Pancreas (tissue), 10 donors: ENCODE measurements at regions not wholly inside any gene's neighbourhood (a gene's known extent, or its start where the extent isn't known, plus 50 kb on each side); places are given as distances from the start of the nearest gene placed in this dataset.
A peak's percentile ranks its signal among the peaks of the same experiment; 100 is the strongest.

Source experiments
- ATAC-seq, 4 donors: fragments of 200-7000 bp; cut with Tn5 transposase; one replicate each; pipeline versions ENCODE4 v1.8.0 to v1.9.1; 2020; ENCODE audit warnings: mild to moderate bottlenecking in 4 of 4, moderate library complexity in 4 of 4
- DNase-seq, 6 donors: peaks; one replicate each; pipeline ENCODE4 v3.0.0-alpha.2; 2020
- FAIRE-seq: peaks from 2 replicates; lab custom pipeline; 2012; peaks lifted over from hg19 to GRCh38; lab: Jason Lieb, UNC
- H3K27ac ChIP-seq, 4 donors: fragments of 200-600 bp; sonication (generic); 1 replicate in 3 of 4; 2 replicates in 1 of 4; pipeline versions ENCODE4 v1.5.0 to v1.8.0; 2020
- H3K27me3 ChIP-seq, 4 donors: fragments of 200-600 bp; one replicate each; pipeline ENCODE4 v1.8.0; 2021
- H3K36me3 ChIP-seq, 3 donors: fragments of 200-600 bp; sonication (generic) in 1 of 3; one replicate each; pipeline versions ENCODE4 v1.5.0 to v1.8.0; 2020 to 2021
- H3K4me1 ChIP-seq, 3 donors: fragments of 200-600 bp; one replicate each; pipeline ENCODE4 v1.8.0; 2021
- H3K4me3 ChIP-seq, 4 donors: fragments of 200-600 bp; sonication (generic) in 2 of 4; one replicate each; pipeline versions ENCODE4 v1.5.0 to v1.8.0; 2020 to 2021
- H3K9me3 ChIP-seq, 4 donors: fragments of 200-600 bp; one replicate each; pipeline ENCODE4 v1.8.0; 2021
- CTCF ChIP-seq, 4 donors: fragments of 200-600 bp; sonication (generic) in 3 of 4; IDR thresholded peaks; one replicate each; pipeline versions ENCODE4 v1.5.0 to v1.8.0; 2021; ENCODE audit warnings: antibody characterized with exemption in 4 of 4
- WGBS, 2 donors: extraction: QIAGEN DNeasy Blood & Tissue Kit; methylation state at CpG; one replicate each; pipeline ENCODE4 v1.1.7; 2013; 5-methylcytosine and 5-hydroxymethylcytosine counted together
- intact Hi-C, 3 donors: fragments of 100-400 bp; cut with DNase I; formaldehyde crosslinking; loops; one replicate each; pipeline versions ENCODE4 v1.11.1 to v1.14.2; 2022
- donor health status: healthy with polysubstance abuse.
- donor health status: DM: no; HTN: no; CAD: no; lungs with moderate emphysema.
- donor health status: DM: no; HTN: no; CAD: no.
- donor health status: control.
- donor health status: control.
- donor health status: Bipolar disorder and iron deficiency.
- donor health status: DM: yes; HTN: yes; CAD: no.
- donor health status: DM: no; HTN: no; CAD: no.
- donor health status: DM: no; HTN: no; CAD: no.
- donor health status: DM: yes; HTN: yes; CAD: no.

GRCh38 chr7:106356-106755 is 86.0 kb upstream of the FAM20C start:
- ATAC-seq: no peak
- no peak for DNase-seq
- Histone ChIP-seq H3K4me1 (no peaks in the 10 kb centered on the region), H3K27me3 (no peaks in the 10 kb centered on the region), H3K9me3 (no peaks in the 10 kb centered on the region), H3K27ac (no peak overlapping the region), H3K4me3 (no peak overlapping the region), H3K36me3 (no peaks in the 10 kb centered on the region)
- intact Hi-C loops: no loop called here
- TF ChIP-seq CTCF (IDR thresholded peaks at IDR 0.05): no peak
- 69 to 77% methylated on average over 5 of the region's 5 CpGs for WGBS, 2 donors
- no peak for FAIRE-seq

GRCh38 chr7:107233-107632 is 85.1 kb upstream of the FAM20C start:
- TF ChIP-seq CTCF (IDR thresholded peaks at IDR 0.05): no peak
- FAIRE-seq (no peak), DNase-seq (no peak), ATAC-seq (no peak)
- H3K4me1 ChIP-seq: no peaks in the 10 kb centered on the region
- no peak overlapping the region for H3K27ac ChIP-seq
- no peaks in the 10 kb centered on the region for H3K36me3 ChIP-seq
- intact Hi-C loops: no loop called here
- no peak overlapping the region for H3K4me3 ChIP-seq
- no peaks in the 10 kb centered on the region for H3K27me3 ChIP-seq
- H3K9me3 ChIP-seq: no peaks in the 10 kb centered on the region
- WGBS, 2 donors: 59 to 74% methylated on average over 4 of the region's 4 CpGs

- intact Hi-C loops: no loop called here
- no peak for TF ChIP-seq CTCF (IDR thresholded peaks at IDR 0.05)
- 80 to 89% methylated on average over 3 of the region's 3 CpGs for whole genome bisulfite sequencing, 2 donors
- H3K27me3 ChIP-seq: no peaks in the 10 kb centered on the region
- no peak overlapping the region for H3K4me3 ChIP-seq
- no peaks in the 10 kb centered on the region for H3K36me3 ChIP-seq
- H3K27ac ChIP-seq: no peak overlapping the region
- no peaks in the 10 kb centered on the region for H3K4me1 ChIP-seq
- FAIRE-seq: no peak
- DNase-seq: no peak
- no peaks in the 10 kb centered on the region for H3K9me3 ChIP-seq
- no peak for ATAC-seq
Observed at GRCh38 chr7:107907-108306, 84.5 kb upstream of the FAM20C start.

GRCh38 chr7:109094-109493 is 83.3 kb upstream of the FAM20C start:
- Histone ChIP-seq H3K36me3 (no peaks in the 10 kb centered on the region), H3K27ac (no peak overlapping the region), H3K9me3 (no peaks in the 10 kb centered on the region), H3K4me1 (no peaks in the 10 kb centered on the region), H3K27me3 (no peaks in the 10 kb centered on the region), H3K4me3 (no peak overlapping the region)
- WGBS, 2 donors: 79 to 88% methylated on average over 10 of the region's 10 CpGs
- ATAC-seq: no peak
- TF ChIP-seq CTCF (IDR thresholded peaks at IDR 0.05): no peak
- no peak for FAIRE-seq
- DNase-seq: peak in 1 of 6 donors; percentile 25
- intact Hi-C loops: no loop called here

GRCh38 chr7:109898-110556 is 82.3 kb upstream of the FAM20C start:
- H3K27me3 ChIP-seq: no peaks in the 10 kb centered on the region
- no peaks in the 10 kb centered on the region for H3K4me1 ChIP-seq
- H3K9me3 ChIP-seq: no peaks in the 10 kb centered on the region
- no peak for ATAC-seq
- no peak overlapping the region for H3K4me3 ChIP-seq
- intact Hi-C loops: no loop called here
- no peak overlapping the region for H3K27ac ChIP-seq
- peak in 1 of 6 donors; percentile 30 for DNase-seq
- no peaks in the 10 kb centered on the region for H3K36me3 ChIP-seq
- WGBS, 2 donors: 80 to 82% methylated on average over 21 of the region's 21 CpGs
- no peak for TF ChIP-seq CTCF (IDR thresholded peaks at IDR 0.05)
- FAIRE-seq: no peak
